Karpas-422 (cell line): ENCODE measurements at regions not wholly inside any gene's neighbourhood (a gene's known extent, or its start where the extent isn't known, plus 50 kb on each side); places are given as distances from the start of the nearest gene placed in this dataset.

Experiments
- DNase-seq: peaks from one replicate; pipeline ENCODE4 v3.0.0-alpha.2; 2015
- H2AFZ ChIP-seq: fragments of 200-600 bp; sonication (generic); 2 replicates; pipeline ENCODE4 v1.6.1; 2014; ENCODE audit warnings: antibody characterized with exemption, low read length, mixed read lengths
- H3K27ac ChIP-seq: fragments of 200-600 bp; sonication (generic); 2 replicates; pipeline ENCODE4 v1.5.1; 2014; ENCODE audit warnings: mild to moderate bottlenecking, low read length, moderate library complexity
- H3K27me3 ChIP-seq: fragments of 200-600 bp; sonication (generic); 2 replicates; pipeline ENCODE4 v1.6.1; 2014; ENCODE audit warnings: low read length, mixed read lengths
- H3K36me3 ChIP-seq: fragments of 200-600 bp; sonication (generic); 2 replicates; pipeline ENCODE4 v1.6.1; 2014; ENCODE audit warnings: low read length, mixed read lengths; ENCODE audit not compliant: insufficient read depth
- H3K4me1 ChIP-seq: fragments of 200-600 bp; sonication (generic); 2 replicates; pipeline ENCODE4 v1.6.1; 2014; ENCODE audit warnings: mild to moderate bottlenecking, low read length, mixed read lengths
- H3K4me2 ChIP-seq: fragments of 200-600 bp; sonication (generic); 2 replicates; pipeline ENCODE4 v1.6.1; 2014; ENCODE audit warnings: low read length, low read depth, mild to moderate bottlenecking; ENCODE audit not compliant: poor library complexity, severe bottlenecking
- H3K4me3 ChIP-seq: fragments of 200-600 bp; sonication (generic); 2 replicates; pipeline ENCODE4 v1.5.1; 2014; ENCODE audit warnings: mild to moderate bottlenecking, antibody characterized with exemption, low read length, mixed read lengths
- H3K79me2 ChIP-seq: fragments of 200-600 bp; sonication (generic); 2 replicates; pipeline ENCODE4 v1.6.1; 2014; ENCODE audit warnings: mild to moderate bottlenecking, low read length, mixed read lengths
- H3K9ac ChIP-seq: fragments of 200-600 bp; sonication (generic); 2 replicates; pipeline ENCODE4 v1.6.0; 2014; ENCODE audit warnings: low read length
- H3K9me2 ChIP-seq: fragments of 200-600 bp; sonication (generic), shearing (Covaris generic); replicated peaks from 2 replicates; pipeline ENCODE4 v1.6.0; 2014; ENCODE audit warnings: mild to moderate bottlenecking, low read length, moderate library complexity; ENCODE audit not compliant: insufficient read depth
- H3K9me3 ChIP-seq: fragments of 300-700, 200-600 bp; sonication (generic); 2 replicates; pipeline ENCODE4 v1.6.1; 2014; ENCODE audit warnings: low read length, mixed read lengths
- H4K20me1 ChIP-seq: fragments of 200-600 bp; sonication (generic); 2 replicates; pipeline ENCODE4 v1.6.1; 2014; ENCODE audit warnings: mild to moderate bottlenecking, antibody characterized with exemption, low read length, low read depth; ENCODE audit not compliant: insufficient read depth

DNA sequence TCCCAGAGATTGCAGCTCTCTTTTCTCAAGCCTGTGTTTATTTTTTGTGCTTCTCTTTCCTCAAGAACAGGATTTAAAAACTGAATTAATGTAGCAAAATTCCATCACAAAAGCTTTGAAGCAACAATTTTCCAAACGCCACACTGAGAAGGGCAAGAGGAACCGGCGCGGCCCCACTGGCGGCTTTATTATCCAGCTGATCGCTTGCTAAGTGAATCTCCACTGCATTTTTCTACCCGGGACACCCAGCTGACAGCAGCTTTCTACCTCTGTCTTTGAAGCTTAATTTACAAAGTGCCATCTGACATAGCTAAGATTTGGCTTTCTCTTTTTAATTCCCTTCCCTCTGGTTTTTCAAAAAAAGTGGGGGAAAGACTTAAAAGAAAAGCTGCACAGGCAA is 369.3 kb upstream of the C1orf174 start:
- Histone ChIP-seq H4K20me1 (no peaks in the 10 kb centered on the region), H3K9ac (no peak overlapping the region), H2AFZ (no peak overlapping the region), H3K36me3 (no peaks in the 10 kb centered on the region), H3K79me2 (no peaks in the 10 kb centered on the region), H3K9me3 (no peaks in the 10 kb centered on the region), H3K4me2 (no peak overlapping the region), H3K27ac (no peak overlapping the region), H3K4me3 (no peak overlapping the region), H3K27me3 (no peaks in the 10 kb centered on the region), H3K4me1 (no peaks in the 10 kb centered on the region), H3K9me2 (no peaks in the 10 kb centered on the region)
- no peak for DNase-seq

DNA sequence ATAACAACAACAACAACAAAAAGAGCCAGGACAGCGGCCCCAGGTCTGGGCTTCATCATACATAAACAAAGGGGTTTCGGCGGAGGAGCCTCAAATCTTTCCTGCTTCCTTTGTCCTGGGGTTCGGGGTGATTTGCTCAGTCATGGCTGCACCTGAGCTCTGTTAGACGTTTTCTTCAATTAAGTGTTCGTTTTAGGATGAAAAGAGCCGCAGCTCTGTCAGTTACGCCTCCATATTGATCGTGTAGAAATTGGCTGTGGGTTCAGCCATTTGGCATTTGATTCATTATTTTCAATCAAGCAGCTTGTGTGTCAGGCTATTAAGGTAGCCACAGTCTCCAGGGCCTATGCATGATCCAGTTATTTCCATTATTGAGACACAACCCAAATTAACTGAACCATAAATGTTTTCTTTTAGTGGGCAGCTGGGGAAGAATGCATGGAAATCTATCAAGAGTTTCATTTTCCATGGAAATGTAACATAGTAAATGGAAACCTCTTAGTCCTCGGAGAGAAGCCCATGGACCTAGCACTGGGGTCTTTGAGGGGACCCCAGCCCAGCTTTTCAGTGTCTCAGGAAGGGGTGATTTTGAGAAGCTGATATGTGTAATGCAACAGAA is 370.0 kb upstream of the C1orf174 start:
- no peak overlapping the region for H3K9ac ChIP-seq
- DNase-seq, result no peak
- no peaks in the 10 kb centered on the region for H3K4me1 ChIP-seq
- H3K36me3 ChIP-seq, result no peaks in the 10 kb centered on the region
- no peak overlapping the region for H3K27ac ChIP-seq
- H2AFZ ChIP-seq, result no peak overlapping the region
- no peaks in the 10 kb centered on the region for H4K20me1 ChIP-seq
- H3K79me2 ChIP-seq, result no peaks in the 10 kb centered on the region
- H3K9me2 ChIP-seq, result no peaks in the 10 kb centered on the region
- H3K9me3 ChIP-seq, result no peaks in the 10 kb centered on the region
- H3K4me3 ChIP-seq, result no peak overlapping the region
- no peaks in the 10 kb centered on the region for H3K27me3 ChIP-seq
- no peak overlapping the region for H3K4me2 ChIP-seq

DNA sequence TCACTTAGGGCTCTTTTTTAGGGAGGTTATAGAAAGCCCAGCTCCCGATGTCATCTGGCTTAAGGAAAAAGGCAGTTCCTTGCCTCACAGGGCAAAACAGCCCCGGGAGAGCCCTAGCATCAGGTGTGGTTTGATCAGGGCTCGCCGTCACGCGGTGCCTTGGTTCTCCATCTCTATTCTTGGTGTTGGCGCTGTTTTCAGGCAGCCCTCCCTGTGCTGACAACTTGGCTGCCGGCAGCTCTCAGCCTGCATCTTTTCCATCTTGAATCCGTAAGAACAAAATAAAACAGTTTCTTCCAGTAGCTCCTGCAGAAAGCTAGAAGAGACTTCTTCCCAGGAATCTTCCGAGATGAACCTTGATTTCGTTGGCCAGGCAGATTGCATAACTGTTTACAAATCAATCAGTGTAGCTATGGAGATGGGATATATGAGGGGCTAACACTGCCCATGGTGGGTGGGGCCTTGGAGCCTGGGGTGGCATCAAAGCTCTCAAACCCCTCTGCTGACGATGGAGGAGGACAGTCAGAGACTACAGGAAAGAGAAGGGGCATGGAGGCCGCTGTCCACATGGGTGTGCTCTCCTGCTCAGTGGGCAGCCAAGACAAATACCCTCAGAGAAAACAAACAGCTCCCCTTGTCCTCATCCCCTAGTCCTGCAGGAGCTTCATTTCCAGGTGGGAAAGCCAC is 370.7 kb upstream of the C1orf174 start:
- no peak overlapping the region for H3K4me3 ChIP-seq
- no peaks in the 10 kb centered on the region for H3K36me3 ChIP-seq
- no peaks in the 10 kb centered on the region for H3K27me3 ChIP-seq
- H3K4me2 ChIP-seq, result no peak overlapping the region
- no peaks in the 10 kb centered on the region for H3K4me1 ChIP-seq
- no peak overlapping the region for H3K27ac ChIP-seq
- H3K79me2 ChIP-seq, result no peaks in the 10 kb centered on the region
- no peaks in the 10 kb centered on the region for H3K9me3 ChIP-seq
- no peaks in the 10 kb centered on the region for H4K20me1 ChIP-seq
- DNase-seq, result no peak
- no peak overlapping the region for H2AFZ ChIP-seq
- no peak overlapping the region for H3K9ac ChIP-seq
- H3K9me2 ChIP-seq, result no peaks in the 10 kb centered on the region

DNA sequence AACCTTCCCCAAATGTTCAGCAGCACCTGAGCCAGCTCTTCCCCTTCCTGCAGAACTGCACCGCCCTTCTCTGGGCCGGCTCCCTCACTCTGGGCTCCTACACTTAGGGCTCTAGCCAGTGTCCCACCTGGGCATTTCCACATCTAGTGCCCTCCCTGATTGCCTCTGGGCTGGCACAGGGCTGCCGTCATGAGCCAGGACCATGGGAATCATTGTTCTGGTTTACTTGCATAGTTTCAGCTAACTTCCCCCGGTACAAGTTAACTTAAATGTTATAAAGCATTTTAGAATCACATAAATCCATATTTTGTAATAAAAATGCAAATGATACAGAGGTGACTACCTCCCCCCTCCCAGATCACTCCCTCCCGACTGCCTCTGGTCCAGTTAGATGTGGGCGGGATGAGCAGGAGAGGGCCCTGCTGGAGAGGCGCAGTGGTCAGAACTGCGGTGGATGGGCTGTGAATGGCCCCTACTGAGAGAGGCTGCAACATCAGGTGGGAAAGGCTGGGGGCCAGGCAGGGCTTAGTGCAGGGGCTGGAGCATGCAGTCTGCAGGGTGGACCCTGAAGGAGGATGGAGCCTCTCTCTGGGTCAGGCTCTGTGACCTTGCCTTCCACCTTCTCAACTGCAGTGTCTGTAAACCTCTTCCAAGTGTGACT is 371.4 kb upstream of the C1orf174 start:
- no peaks in the 10 kb centered on the region for H3K9me3 ChIP-seq
- H3K4me2 ChIP-seq, result no peak overlapping the region
- no peaks in the 10 kb centered on the region for H3K27me3 ChIP-seq
- no peaks in the 10 kb centered on the region for H3K4me1 ChIP-seq
- no peak for DNase-seq
- H3K27ac ChIP-seq, result no peak overlapping the region
- H2AFZ ChIP-seq, result no peak overlapping the region
- no peaks in the 10 kb centered on the region for H3K9me2 ChIP-seq
- no peaks in the 10 kb centered on the region for H3K36me3 ChIP-seq
- H3K79me2 ChIP-seq, result no peaks in the 10 kb centered on the region
- no peak overlapping the region for H3K4me3 ChIP-seq
- H3K9ac ChIP-seq, result no peak overlapping the region
- no peaks in the 10 kb centered on the region for H4K20me1 ChIP-seq

DNA sequence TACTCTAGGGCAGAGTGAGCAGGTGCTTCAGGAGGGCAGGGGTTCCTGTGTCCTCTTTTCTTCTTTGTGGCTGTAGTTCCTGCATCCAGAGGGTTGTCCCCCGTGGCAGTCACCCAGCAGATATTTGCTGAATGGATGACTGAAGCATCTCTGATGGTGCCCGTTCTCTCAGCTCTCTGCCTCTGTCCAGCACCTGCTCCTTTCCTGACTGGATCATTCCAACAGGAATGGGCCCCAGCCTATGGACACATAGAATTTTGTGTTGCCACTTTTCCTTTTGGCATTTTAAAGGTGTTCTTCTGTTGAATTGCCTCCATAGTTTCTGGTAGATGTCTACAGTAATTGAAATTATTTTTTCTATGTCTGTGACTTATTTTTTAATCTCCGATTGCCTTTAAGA is 372.5 kb upstream of the C1orf174 start:
- Histone ChIP-seq H3K4me3 (no peak overlapping the region), H3K36me3 (no peaks in the 10 kb centered on the region), H3K9ac (no peak overlapping the region), H4K20me1 (no peaks in the 10 kb centered on the region), H3K4me2 (no peak overlapping the region), H3K27ac (no peak overlapping the region), H3K9me2 (no peaks in the 10 kb centered on the region), H3K79me2 (no peaks in the 10 kb centered on the region), H2AFZ (no peak overlapping the region), H3K9me3 (no peaks in the 10 kb centered on the region), H3K4me1 (no peaks in the 10 kb centered on the region), H3K27me3 (no peaks in the 10 kb centered on the region)
- DNase-seq, result no peak

DNA sequence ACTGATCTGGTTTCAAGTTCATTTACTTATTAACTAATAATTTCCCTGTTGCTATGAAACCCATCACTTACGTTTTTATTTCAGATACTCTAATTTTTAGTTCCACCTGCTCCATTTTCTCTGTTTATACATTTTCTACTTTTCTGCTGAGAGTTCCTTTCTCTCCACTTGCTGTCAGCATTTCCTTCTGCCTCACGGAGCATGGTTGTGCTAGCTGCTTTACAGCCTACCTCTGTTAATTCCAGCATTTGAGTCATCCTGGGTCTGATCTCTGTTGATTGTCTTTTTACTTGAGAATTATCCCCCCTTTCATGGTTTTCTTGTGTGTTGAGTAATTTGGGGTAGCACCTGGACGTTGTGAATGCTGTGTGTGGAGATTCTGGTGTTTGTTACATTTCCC is 373.2 kb upstream of the C1orf174 start:
- no peaks in the 10 kb centered on the region for H3K79me2 ChIP-seq
- H3K27ac ChIP-seq, result no peak overlapping the region
- no peaks in the 10 kb centered on the region for H4K20me1 ChIP-seq
- H3K4me3 ChIP-seq, result no peak overlapping the region
- DNase-seq, result no peak
- no peak overlapping the region for H3K9ac ChIP-seq
- H3K4me2 ChIP-seq, result no peak overlapping the region
- H3K27me3 ChIP-seq, result no peaks in the 10 kb centered on the region
- no peak overlapping the region for H2AFZ ChIP-seq
- H3K9me3 ChIP-seq, result no peaks in the 10 kb centered on the region
- H3K4me1 ChIP-seq, result no peaks in the 10 kb centered on the region
- no peaks in the 10 kb centered on the region for H3K9me2 ChIP-seq
- no peaks in the 10 kb centered on the region for H3K36me3 ChIP-seq

DNA sequence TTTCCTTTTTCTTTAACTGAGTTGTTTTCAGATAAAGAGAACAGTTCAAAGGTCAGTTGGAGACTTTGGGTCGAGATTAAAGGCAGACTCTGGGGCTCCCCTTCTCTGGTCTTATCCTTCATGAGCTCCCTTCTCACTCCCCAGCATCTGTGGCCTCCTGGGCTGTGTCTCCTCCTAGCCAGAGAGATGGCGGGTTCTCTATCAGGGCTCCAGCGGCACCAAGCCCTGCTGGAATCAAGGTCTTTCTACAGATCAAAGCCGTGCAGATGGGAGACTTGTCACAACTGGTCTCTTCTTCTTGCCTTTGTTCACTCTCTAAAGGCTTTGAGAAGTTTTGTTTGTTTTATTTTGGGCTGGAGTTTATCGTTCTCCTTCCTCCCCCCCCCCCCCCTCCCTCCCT is 373.7 kb upstream of the C1orf174 start:
- H3K4me3 ChIP-seq, result no peak overlapping the region
- no peaks in the 10 kb centered on the region for H3K4me1 ChIP-seq
- no peaks in the 10 kb centered on the region for H3K79me2 ChIP-seq
- no peak overlapping the region for H3K27ac ChIP-seq
- H3K36me3 ChIP-seq, result no peaks in the 10 kb centered on the region
- no peaks in the 10 kb centered on the region for H3K9me2 ChIP-seq
- H3K4me2 ChIP-seq, result no peak overlapping the region
- no peaks in the 10 kb centered on the region for H4K20me1 ChIP-seq
- H3K27me3 ChIP-seq, result no peaks in the 10 kb centered on the region
- H3K9me3 ChIP-seq, result no peaks in the 10 kb centered on the region
- no peak for DNase-seq
- H3K9ac ChIP-seq, result no peak overlapping the region
- no peak overlapping the region for H2AFZ ChIP-seq

DNA sequence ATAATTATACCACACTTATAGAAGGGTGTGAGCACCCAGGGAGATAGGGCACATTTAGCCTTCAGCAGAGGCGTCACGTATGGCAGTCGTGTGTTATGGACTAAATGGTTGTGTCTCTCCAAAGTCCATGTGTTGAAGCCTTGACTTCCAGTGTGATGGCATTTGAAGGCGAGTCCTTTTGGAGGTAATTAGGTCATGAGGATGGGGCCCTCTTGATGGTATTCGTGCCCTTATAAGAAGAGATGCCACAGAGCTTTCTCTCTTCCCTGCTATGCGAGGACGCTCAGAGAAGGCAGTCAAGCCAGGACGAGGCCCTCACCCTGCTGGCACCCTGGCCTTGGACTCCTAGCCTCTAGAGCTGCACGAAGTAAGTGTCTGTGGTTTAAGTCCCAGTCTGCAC is 375.0 kb upstream of the C1orf174 start:
- Histone ChIP-seq H3K9ac (no peak overlapping the region), H3K4me1 (no peaks in the 10 kb centered on the region), H2AFZ (no peak overlapping the region), H3K79me2 (no peaks in the 10 kb centered on the region), H3K36me3 (no peaks in the 10 kb centered on the region), H3K27me3 (no peaks in the 10 kb centered on the region; the same call in 1 of the 2 replicates), H3K9me2 (no peaks in the 10 kb centered on the region), H4K20me1 (no peaks in the 10 kb centered on the region), H3K4me3 (no peak overlapping the region), H3K9me3 (no peaks in the 10 kb centered on the region), H3K4me2 (no peak overlapping the region), H3K27ac (no peak overlapping the region)
- no peak for DNase-seq
